ENCODE measurements at regions not wholly inside any gene's neighbourhood (a gene's known extent, or its start where the extent isn't known, plus 50 kb on each side); places are given as distances from the start of the nearest gene placed in this dataset.
"Not testable (repeated sequence)": the region's sequence is repeated elsewhere in the genome, so short reads cannot be mapped to it uniquely, and the experiment has no call there.

DNA sequence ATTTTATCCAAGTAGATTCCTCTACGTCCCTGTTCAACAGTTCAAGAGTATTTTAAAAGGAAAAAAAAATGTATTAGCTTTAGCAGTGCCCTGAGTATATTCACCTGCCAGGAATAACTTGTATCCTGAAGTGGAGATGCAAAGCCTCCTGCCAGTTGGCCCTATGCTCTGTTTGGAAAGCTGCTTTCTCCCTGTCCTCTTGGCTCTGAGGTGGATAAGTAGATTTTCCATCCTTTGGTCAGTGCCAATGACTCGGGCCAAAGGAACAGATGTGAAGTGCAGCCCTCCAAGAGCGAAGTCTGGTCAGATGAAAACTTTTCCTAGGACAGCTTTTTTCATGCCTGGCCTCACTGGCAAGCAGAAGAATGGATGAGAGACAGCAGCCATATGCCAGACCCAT lies 839.9 kb upstream of the TENM4 start:
- Histone ChIP-seq H3K36me3 (ENCODE audit: control insufficient read depth, insufficient read depth, low read length) (no peaks in the 10 kb centered on the region), H3K27me3 (replicated peaks; ENCODE audit: control insufficient read depth, insufficient read depth, low read length) (no peaks in the 10 kb centered on the region), H3K4me3 (replicated peaks; ENCODE audit: low read depth, low read length) (no peak overlapping the region)
- TF ChIP-seq, protein P1, sequence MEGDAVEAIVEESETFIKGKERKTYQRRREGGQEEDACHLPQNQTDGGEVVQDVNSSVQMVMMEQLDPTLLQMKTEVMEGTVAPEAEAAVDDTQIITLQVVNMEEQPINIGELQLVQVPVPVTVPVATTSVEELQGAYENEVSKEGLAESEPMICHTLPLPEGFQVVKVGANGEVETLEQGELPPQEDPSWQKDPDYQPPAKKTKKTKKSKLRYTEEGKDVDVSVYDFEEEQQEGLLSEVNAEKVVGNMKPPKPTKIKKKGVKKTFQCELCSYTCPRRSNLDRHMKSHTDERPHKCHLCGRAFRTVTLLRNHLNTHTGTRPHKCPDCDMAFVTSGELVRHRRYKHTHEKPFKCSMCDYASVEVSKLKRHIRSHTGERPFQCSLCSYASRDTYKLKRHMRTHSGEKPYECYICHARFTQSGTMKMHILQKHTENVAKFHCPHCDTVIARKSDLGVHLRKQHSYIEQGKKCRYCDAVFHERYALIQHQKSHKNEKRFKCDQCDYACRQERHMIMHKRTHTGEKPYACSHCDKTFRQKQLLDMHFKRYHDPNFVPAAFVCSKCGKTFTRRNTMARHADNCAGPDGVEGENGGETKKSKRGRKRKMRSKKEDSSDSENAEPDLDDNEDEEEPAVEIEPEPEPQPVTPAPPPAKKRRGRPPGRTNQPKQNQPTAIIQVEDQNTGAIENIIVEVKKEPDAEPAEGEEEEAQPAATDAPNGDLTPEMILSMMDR (IDR thresholded peaks at IDR 0.05; ENCODE audit: insufficient read depth, low read length, poor library complexity, severe bottlenecking) = no peak
- no peak for DNase-seq (ENCODE audit: extremely low read depth, insufficient read length)

DNA sequence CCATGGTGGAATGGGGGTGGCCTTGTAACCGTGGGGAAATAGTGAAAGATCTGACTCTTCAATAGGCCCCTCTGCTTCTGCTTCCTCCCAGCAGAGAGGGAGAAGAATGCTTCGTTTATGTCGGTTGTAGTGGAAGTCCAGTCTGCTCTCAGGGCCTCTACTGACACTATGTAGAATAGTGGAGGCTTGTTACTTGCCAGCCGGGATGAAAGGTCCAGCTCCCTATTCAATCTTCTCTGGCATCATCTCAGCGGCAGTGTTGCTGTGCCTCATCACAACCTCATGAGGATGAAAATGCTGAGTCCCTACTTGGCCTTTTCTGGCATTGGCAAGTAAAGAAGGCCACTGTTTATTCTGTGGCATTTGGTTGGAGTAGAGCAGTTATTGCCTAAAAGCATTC lies 820.9 kb upstream of the TENM4 start:
- TF ChIP-seq, protein P1 (IDR thresholded peaks at IDR 0.05; ENCODE audit: insufficient read depth, low read length, poor library complexity, severe bottlenecking) = no peak
- no peak for DNase-seq (ENCODE audit: extremely low read depth, insufficient read length)
- Histone ChIP-seq H3K36me3 (ENCODE audit: control insufficient read depth, insufficient read depth, low read length) (no peaks in the 10 kb centered on the region), H3K4me3 (replicated peaks; ENCODE audit: low read depth, low read length) (no peak overlapping the region), H3K27me3 (replicated peaks; ENCODE audit: control insufficient read depth, insufficient read depth, low read length) (no peaks in the 10 kb centered on the region)

DNA sequence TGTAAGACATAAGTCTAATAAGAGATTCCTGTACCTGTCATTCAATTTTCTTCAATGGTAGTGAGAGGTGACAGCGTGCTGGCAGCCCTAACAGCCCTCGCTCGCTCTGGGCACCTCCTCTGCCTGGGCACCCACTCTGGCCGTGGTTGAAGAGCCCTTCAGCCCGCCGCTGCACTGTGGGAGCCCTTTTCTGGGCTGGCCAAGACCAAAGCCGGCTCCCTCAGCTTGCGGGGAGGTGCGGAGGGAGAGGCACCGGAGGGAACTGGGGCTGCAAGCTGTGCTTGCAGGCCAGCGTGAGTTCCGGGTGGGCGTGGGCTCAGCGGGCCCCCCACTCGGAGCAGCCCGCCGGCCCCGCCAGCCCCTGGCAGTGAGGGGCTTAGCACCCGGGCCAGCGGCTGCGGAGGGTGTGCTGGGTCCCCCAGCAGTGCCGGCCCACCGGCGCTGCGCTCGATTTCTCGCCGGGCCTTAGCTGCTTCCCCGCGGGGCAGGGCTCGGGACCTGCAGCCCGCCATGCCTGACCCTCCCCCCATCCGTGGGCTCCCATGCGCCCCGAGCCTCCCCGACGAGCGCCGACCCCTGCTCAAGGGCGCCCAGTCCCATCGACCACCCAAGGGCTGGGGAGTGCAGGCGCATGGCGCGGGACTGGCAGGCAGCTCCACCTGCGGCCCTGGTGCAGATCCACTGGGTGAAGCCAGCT lies 816.6 kb upstream of the TENM4 start:
- not testable (repeated sequence) for H3K36me3 ChIP-seq (ENCODE audit: control insufficient read depth, insufficient read depth, low read length); H3K4me3 ChIP-seq (replicated peaks; ENCODE audit: low read depth, low read length); DNase-seq (ENCODE audit: extremely low read depth, insufficient read length); H3K27me3 ChIP-seq (replicated peaks; ENCODE audit: control insufficient read depth, insufficient read depth, low read length)

DNA sequence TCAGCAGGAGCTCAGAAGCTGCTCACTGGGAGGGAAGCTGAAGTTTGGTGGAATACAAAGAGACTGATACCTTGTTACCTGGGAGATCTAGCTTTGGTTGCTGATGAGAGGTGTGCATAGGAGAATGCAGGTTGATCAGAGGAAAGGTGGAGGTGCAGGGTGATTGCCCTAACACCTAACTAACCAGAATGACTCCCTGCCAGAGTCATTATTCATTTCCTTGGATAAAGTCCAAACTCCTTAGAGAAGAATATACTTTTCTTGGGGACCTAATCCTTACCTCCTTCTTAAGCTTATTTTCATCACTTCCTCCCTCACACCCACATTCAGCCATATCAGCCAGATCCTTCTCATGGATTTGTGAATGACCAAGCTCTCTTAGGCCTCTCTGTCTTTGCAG lies 814.2 kb upstream of the TENM4 start:
- no peak overlapping the region for H3K4me3 ChIP-seq (replicated peaks; ENCODE audit: low read depth, low read length)
- no peaks in the 10 kb centered on the region for H3K27me3 ChIP-seq (replicated peaks; ENCODE audit: control insufficient read depth, insufficient read depth, low read length)
- TF ChIP-seq, protein P1 (IDR thresholded peaks at IDR 0.05; ENCODE audit: insufficient read depth, low read length, poor library complexity, severe bottlenecking) = no peak
- no peaks in the 10 kb centered on the region for H3K36me3 ChIP-seq (ENCODE audit: control insufficient read depth, insufficient read depth, low read length)
- no peak for DNase-seq (ENCODE audit: extremely low read depth, insufficient read length)

DNA sequence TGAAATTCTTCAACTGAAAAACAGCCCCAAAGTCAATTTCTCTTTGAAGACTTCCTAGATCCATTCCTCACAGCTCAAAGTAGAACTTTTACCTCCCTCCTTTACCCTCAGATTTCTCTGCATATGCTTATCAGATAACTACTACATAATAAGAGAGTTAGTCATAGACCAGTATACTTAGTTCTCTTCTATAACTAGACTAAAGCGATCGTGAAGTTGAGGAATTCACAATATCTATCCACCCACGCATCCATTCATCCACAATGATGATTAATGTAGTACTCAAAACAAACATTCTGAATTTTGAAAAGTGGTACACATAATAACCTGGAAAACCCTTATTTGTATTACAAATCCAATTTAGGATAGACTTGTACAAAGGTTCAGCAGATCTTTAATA lies 800.9 kb upstream of the TENM4 start:
- Histone ChIP-seq H3K4me3 (replicated peaks; ENCODE audit: low read depth, low read length) (no peak overlapping the region), H3K36me3 (ENCODE audit: control insufficient read depth, insufficient read depth, low read length) (no peaks in the 10 kb centered on the region), H3K27me3 (replicated peaks; ENCODE audit: control insufficient read depth, insufficient read depth, low read length) (no peaks in the 10 kb centered on the region)
- no peak for DNase-seq (ENCODE audit: extremely low read depth, insufficient read length)
- TF ChIP-seq, protein P1 (IDR thresholded peaks at IDR 0.05; ENCODE audit: insufficient read depth, low read length, poor library complexity, severe bottlenecking) = no peak

DNA sequence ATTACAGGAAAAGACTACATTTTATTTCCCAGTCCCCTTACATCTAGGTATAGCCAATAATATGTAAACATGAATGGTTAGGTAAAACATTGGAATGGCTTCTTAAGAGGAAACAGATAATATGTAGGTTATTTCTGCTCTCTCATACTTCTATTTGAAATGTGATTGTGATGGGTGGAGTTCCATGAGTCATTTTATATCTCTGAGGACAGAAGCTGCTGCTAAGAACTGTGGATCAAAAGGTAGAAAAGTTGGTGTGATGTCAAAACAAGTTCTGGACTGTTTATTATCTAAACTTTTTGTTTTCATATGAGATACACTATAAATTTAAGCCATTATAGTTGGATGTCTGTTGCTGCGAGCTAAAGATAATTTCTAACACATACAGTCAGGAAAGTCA lies 799.4 kb upstream of the TENM4 start:
- H3K36me3 ChIP-seq (ENCODE audit: control insufficient read depth, insufficient read depth, low read length) = no peaks in the 10 kb centered on the region
- TF ChIP-seq, protein P1 (IDR thresholded peaks at IDR 0.05; ENCODE audit: insufficient read depth, low read length, poor library complexity, severe bottlenecking) = no peak
- no peak for DNase-seq (ENCODE audit: extremely low read depth, insufficient read length)
- no peaks in the 10 kb centered on the region for H3K27me3 ChIP-seq (replicated peaks; ENCODE audit: control insufficient read depth, insufficient read depth, low read length)
- no peak overlapping the region for H3K4me3 ChIP-seq (replicated peaks; ENCODE audit: low read depth, low read length)

Data from GM06990 (cell line).